ENCODE measurements at regions not wholly inside any gene's neighbourhood (a gene's known extent, or its start where the extent isn't known, plus 50 kb on each side); places are given as distances from the start of the nearest gene placed in this dataset.

DNA sequence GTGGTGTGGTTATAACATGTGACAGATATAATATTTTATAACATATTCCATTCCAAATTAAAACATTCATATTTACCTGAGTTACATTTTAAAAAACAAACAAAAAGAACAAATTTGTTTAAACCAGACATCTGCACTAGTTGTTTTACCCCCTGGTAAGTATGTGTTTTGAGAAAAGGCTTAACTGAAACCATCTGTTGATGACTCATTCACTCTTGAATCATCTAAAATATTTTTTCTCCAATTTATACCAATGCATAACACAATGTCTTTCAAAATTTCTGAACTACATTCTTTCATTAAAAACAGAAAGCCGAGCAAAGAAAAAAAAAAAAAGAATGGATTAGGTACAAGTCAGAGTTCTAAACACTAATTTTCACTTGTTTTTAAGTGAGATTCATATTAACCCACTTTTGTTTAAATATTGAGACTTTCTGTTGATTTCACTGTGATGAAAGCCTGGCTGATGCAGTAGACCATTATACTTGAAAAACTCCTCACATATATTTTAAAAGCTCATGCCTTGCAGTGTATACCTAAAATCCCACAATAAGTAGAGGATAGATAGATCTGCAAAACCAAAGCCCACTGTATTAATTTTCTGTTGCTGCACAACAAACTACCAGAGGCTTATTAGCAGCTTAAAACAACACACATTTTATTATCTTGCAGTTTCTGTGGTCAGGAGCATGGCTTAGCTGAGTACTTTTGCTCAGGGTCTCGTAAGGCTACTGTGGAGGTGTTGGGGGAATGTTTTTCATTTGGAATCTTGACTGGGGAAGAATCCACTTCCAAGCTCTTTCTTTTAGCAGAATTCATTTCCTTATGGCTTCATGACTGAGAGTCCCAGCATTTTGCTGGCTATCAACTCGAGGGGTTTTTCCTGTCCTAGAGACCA lies 221.5 kb downstream of the PCDH18 start:
- no peaks in the 10 kb centered on the region for H3K36me3 ChIP-seq (ENCODE audit: insufficient read depth, low read length)
- no peak overlapping the region for H3K4me2 ChIP-seq (ENCODE audit: low read length)
- no peaks in the 10 kb centered on the region for H3K9me3 ChIP-seq (ENCODE audit: low read length)
- no peaks in the 10 kb centered on the region for H3K9me2 ChIP-seq (ENCODE audit: low read depth, low read length)
- no peaks in the 10 kb centered on the region for H3K4me1 ChIP-seq (ENCODE audit: insufficient read depth, low read length, severe bottlenecking)
- no peak overlapping the region for H3K27ac ChIP-seq (ENCODE audit: low read depth, low read length, poor library complexity, severe bottlenecking)
- no peaks in the 10 kb centered on the region for H3F3A ChIP-seq (ENCODE audit: insufficient read depth, low read length)
- no peak overlapping the region for H2AFZ ChIP-seq (ENCODE audit: low read length)
- TF ChIP-seq, protein P1, sequence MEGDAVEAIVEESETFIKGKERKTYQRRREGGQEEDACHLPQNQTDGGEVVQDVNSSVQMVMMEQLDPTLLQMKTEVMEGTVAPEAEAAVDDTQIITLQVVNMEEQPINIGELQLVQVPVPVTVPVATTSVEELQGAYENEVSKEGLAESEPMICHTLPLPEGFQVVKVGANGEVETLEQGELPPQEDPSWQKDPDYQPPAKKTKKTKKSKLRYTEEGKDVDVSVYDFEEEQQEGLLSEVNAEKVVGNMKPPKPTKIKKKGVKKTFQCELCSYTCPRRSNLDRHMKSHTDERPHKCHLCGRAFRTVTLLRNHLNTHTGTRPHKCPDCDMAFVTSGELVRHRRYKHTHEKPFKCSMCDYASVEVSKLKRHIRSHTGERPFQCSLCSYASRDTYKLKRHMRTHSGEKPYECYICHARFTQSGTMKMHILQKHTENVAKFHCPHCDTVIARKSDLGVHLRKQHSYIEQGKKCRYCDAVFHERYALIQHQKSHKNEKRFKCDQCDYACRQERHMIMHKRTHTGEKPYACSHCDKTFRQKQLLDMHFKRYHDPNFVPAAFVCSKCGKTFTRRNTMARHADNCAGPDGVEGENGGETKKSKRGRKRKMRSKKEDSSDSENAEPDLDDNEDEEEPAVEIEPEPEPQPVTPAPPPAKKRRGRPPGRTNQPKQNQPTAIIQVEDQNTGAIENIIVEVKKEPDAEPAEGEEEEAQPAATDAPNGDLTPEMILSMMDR (IDR thresholded peaks at IDR 0.05; ENCODE audit: low read length): no peak
- TF ChIP-seq EZH2 (IDR thresholded peaks at IDR 0.05; ENCODE audit: borderline replicate concordance, low read length): no peak
- no peak overlapping the region for H3K9ac ChIP-seq (ENCODE audit: low read length)
- no peaks in the 10 kb centered on the region for H3K27me3 ChIP-seq (ENCODE audit: insufficient read depth, low read length)
- H4K20me1 ChIP-seq (ENCODE audit: insufficient read depth, low read length): no peaks in the 10 kb centered on the region
- no peaks in the 10 kb centered on the region for H3K79me2 ChIP-seq (ENCODE audit: insufficient read depth, low read length)
- H3K4me3 ChIP-seq (ENCODE audit: low read depth, low read length, poor library complexity, severe bottlenecking): no peak overlapping the region

DNA sequence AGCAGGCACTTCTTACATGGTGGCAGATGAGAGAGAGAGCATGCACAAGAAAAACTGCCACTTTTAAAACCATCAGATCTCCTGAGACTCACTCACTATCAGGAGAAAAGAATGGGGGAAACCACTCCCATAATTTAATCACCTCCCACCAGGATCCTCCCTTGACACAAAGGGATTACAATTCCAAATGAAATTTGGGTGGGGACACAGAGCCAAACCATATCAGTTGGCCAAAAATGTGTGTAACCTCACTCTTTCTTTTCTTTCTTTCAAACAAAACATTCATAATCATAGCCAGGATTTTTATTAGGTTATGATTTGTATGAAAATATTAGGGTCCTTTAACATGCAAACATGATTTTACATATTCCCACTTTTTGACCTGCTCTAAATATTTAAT lies 222.1 kb downstream of the PCDH18 start:
- TF ChIP-seq, protein P1 (IDR thresholded peaks at IDR 0.05; ENCODE audit: low read length): no peak
- no peak for TF ChIP-seq EZH2 (IDR thresholded peaks at IDR 0.05; ENCODE audit: borderline replicate concordance, low read length)
- Histone ChIP-seq H4K20me1 (ENCODE audit: insufficient read depth, low read length) (no peaks in the 10 kb centered on the region), H3F3A (ENCODE audit: insufficient read depth, low read length) (no peaks in the 10 kb centered on the region), H3K27ac (ENCODE audit: low read depth, low read length, poor library complexity, severe bottlenecking) (no peak overlapping the region), H3K4me2 (ENCODE audit: low read length) (no peak overlapping the region), H2AFZ (ENCODE audit: low read length) (no peak overlapping the region), H3K36me3 (ENCODE audit: insufficient read depth, low read length) (no peaks in the 10 kb centered on the region), H3K9me3 (ENCODE audit: low read length) (no peaks in the 10 kb centered on the region), H3K9me2 (ENCODE audit: low read depth, low read length) (no peaks in the 10 kb centered on the region), H3K4me3 (ENCODE audit: low read depth, low read length, poor library complexity, severe bottlenecking) (no peak overlapping the region), H3K79me2 (ENCODE audit: insufficient read depth, low read length) (no peaks in the 10 kb centered on the region), H3K27me3 (ENCODE audit: insufficient read depth, low read length) (no peaks in the 10 kb centered on the region), H3K9ac (ENCODE audit: low read length) (no peak overlapping the region), H3K4me1 (ENCODE audit: insufficient read depth, low read length, severe bottlenecking) (no peaks in the 10 kb centered on the region)

DNA sequence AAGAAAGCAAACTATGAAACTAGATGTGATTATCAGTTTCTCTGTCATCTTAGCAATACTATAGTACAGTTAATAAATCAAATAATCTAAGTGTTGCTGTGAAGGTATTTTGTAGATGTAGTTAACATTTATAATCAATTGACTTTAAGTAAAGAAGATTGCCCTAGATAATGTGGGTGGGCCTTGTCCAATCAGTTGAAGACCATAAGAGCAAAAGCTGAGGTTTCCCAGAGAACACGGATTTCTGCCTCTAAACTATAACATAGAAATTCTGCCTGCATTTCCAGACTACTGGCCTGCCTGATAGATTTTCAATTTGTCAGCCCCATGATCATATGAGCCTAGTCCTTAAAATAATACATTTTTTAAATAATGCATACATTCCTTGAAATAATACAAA lies 222.9 kb downstream of the PCDH18 start:
- no peak overlapping the region for H3K27ac ChIP-seq (ENCODE audit: low read depth, low read length, poor library complexity, severe bottlenecking)
- TF ChIP-seq, protein P1 (IDR thresholded peaks at IDR 0.05; ENCODE audit: low read length): no peak
- TF ChIP-seq EZH2 (IDR thresholded peaks at IDR 0.05; ENCODE audit: borderline replicate concordance, low read length): no peak

More for the DNA sequence above, 222.9 kb downstream of the PCDH18 start:
- H3K9me2 ChIP-seq (ENCODE audit: low read depth, low read length): no peaks in the 10 kb centered on the region
- H3K9me3 ChIP-seq (ENCODE audit: low read length): no peaks in the 10 kb centered on the region
- H3K4me3 ChIP-seq (ENCODE audit: low read depth, low read length, poor library complexity, severe bottlenecking): no peak overlapping the region
- no peaks in the 10 kb centered on the region for H3K4me1 ChIP-seq (ENCODE audit: insufficient read depth, low read length, severe bottlenecking)
- H3K9ac ChIP-seq (ENCODE audit: low read length): no peak overlapping the region
- no peaks in the 10 kb centered on the region for H3K27me3 ChIP-seq (ENCODE audit: insufficient read depth, low read length)
- H2AFZ ChIP-seq (ENCODE audit: low read length): no peak overlapping the region
- H3F3A ChIP-seq (ENCODE audit: insufficient read depth, low read length): no peaks in the 10 kb centered on the region
- no peaks in the 10 kb centered on the region for H3K36me3 ChIP-seq (ENCODE audit: insufficient read depth, low read length)
- H3K4me2 ChIP-seq (ENCODE audit: low read length): no peak overlapping the region
- no peaks in the 10 kb centered on the region for H4K20me1 ChIP-seq (ENCODE audit: insufficient read depth, low read length)
- H3K79me2 ChIP-seq (ENCODE audit: insufficient read depth, low read length): no peaks in the 10 kb centered on the region

All from OCI-LY1 (cell line).